H9 (cell line): ENCODE measurements at regions not wholly inside any gene's neighbourhood (a gene's known extent, or its start where the extent isn't known, plus 50 kb on each side); places are given as distances from the start of the nearest gene placed in this dataset.

ENCODE experiments used
- DNase-seq: peaks from one replicate; pipeline ENCODE4 v3.0.0-alpha.2; 2017
- H2AFZ ChIP-seq: one replicate; pipeline ENCODE4 v1.6.1; 2013; ENCODE audit warnings: mild to moderate bottlenecking, low read length, control low read depth, moderate library complexity
- H2AK5ac ChIP-seq: 2 replicates; pipeline ENCODE4 v1.6.1; 2013; ENCODE audit warnings: low read length, control low read depth, mixed read lengths; ENCODE audit not compliant: insufficient read length
- H2BK120ac ChIP-seq: one replicate; pipeline ENCODE4 v1.6.1; 2013; ENCODE audit warnings: low read depth, mild to moderate bottlenecking, low read length, control low read depth, inconsistent platforms; ENCODE audit not compliant: poor library complexity, severe bottlenecking
- H2BK12ac ChIP-seq: 2 replicates; pipeline ENCODE4 v1.6.1; 2013; ENCODE audit warnings: low read length, control low read depth, mixed read lengths, low read depth; ENCODE audit not compliant: insufficient read length
- H2BK15ac ChIP-seq: 2 replicates; pipeline ENCODE4 v1.6.1; 2013; ENCODE audit warnings: low read depth, low read length, control low read depth
- H2BK20ac ChIP-seq: one replicate; pipeline ENCODE4 v1.6.1; 2013; ENCODE audit warnings: low read depth, mild to moderate bottlenecking, low read length, control low read depth, inconsistent platforms; ENCODE audit not compliant: poor library complexity, severe bottlenecking
- H2BK5ac ChIP-seq: 2 replicates; pipeline ENCODE4 v1.6.1; 2013; ENCODE audit warnings: low read length, control low read depth, mixed read lengths; ENCODE audit not compliant: insufficient read length
- H3K14ac ChIP-seq: 2 replicates; pipeline ENCODE4 v1.6.1; 2013; ENCODE audit warnings: low read length, control low read depth; ENCODE audit not compliant: insufficient read depth
- H3K18ac ChIP-seq: 2 replicates; pipeline ENCODE4 v1.6.1; 2013; ENCODE audit warnings: low read depth, mild to moderate bottlenecking, mixed read lengths, low read length, control low read depth; ENCODE audit not compliant: insufficient read length
- H3K23ac ChIP-seq: 2 replicates; pipeline ENCODE4 v1.6.1; 2013; ENCODE audit warnings: low read length, control low read depth, mixed read lengths, low read depth; ENCODE audit not compliant: insufficient read length
- H3K23me2 ChIP-seq: 2 replicates; pipeline ENCODE4 v1.6.1; 2013; ENCODE audit warnings: low read depth, mild to moderate bottlenecking, mixed read lengths, low read length, control low read depth; ENCODE audit not compliant: insufficient read length, poor library complexity, severe bottlenecking
- H3K27ac ChIP-seq: 2 replicates; pipeline ENCODE4 v1.5.1; 2013; ENCODE audit warnings: low read length, control low read depth, mixed read lengths, low read depth; ENCODE audit not compliant: insufficient read length
- H3K27me3 ChIP-seq: 2 replicates; pipeline ENCODE4 v1.6.1; 2013; ENCODE audit warnings: low read length, control low read depth, inconsistent platforms; ENCODE audit not compliant: insufficient read depth
- H3K4ac ChIP-seq: 2 replicates; pipeline ENCODE4 v1.6.1; 2013; ENCODE audit warnings: low read depth, mild to moderate bottlenecking, control low read depth, inconsistent platforms, low read length, moderate library complexity
- H3K4me1 ChIP-seq: 2 replicates; pipeline ENCODE4 v1.6.1; 2013; ENCODE audit warnings: low read length, control low read depth, inconsistent platforms; ENCODE audit not compliant: insufficient read depth
- H3K4me2 ChIP-seq: 2 replicates; pipeline ENCODE4 v1.6.1; 2013; ENCODE audit warnings: low read length, control low read depth, mixed read lengths; ENCODE audit not compliant: insufficient read length, insufficient read depth
- H3K56ac ChIP-seq: 2 replicates; pipeline ENCODE4 v1.6.1; 2013; ENCODE audit warnings: low read depth, mild to moderate bottlenecking, mixed read lengths, low read length, control low read depth; ENCODE audit not compliant: insufficient read length
- H3K79me1 ChIP-seq: 2 replicates; pipeline ENCODE4 v1.6.1; 2013; ENCODE audit warnings: low read depth, mild to moderate bottlenecking, moderate library complexity, low read length, control low read depth, inconsistent platforms; ENCODE audit not compliant: insufficient read depth, poor library complexity, severe bottlenecking
- H3K79me2 ChIP-seq: 2 replicates; pipeline ENCODE4 v1.6.1; 2013; ENCODE audit warnings: low read length, control low read depth, inconsistent platforms; ENCODE audit not compliant: insufficient read depth
- H3K9ac ChIP-seq: 2 replicates; pipeline ENCODE4 v1.6.1; 2013; ENCODE audit warnings: low read length, control low read depth, mixed read lengths; ENCODE audit not compliant: insufficient read length; ENCODE audit errors: extremely low read depth
- H3K9me3 ChIP-seq: one replicate; pipeline ENCODE4 v1.6.1; 2013; ENCODE audit warnings: low read depth, low read length, inconsistent platforms; ENCODE audit not compliant: control insufficient read depth
- H3T11ph ChIP-seq: one replicate; pipeline ENCODE4 v1.6.1; 2013; ENCODE audit warnings: mild to moderate bottlenecking, low read length, control low read depth, inconsistent platforms
- H4K20me1 ChIP-seq: one replicate; pipeline ENCODE4 v1.6.1; 2013; ENCODE audit not compliant: control insufficient read depth, insufficient read length, insufficient read depth
- H4K5ac ChIP-seq: 2 replicates; pipeline ENCODE4 v1.6.1; 2013; ENCODE audit warnings: low read depth, mild to moderate bottlenecking, mixed read lengths, low read length, control low read depth; ENCODE audit not compliant: insufficient read length
- H4K8ac ChIP-seq: replicated peaks from 2 replicates; pipeline ENCODE4 v1.6.1; 2013; ENCODE audit warnings: low read length, control low read depth, mixed read lengths, low read depth; ENCODE audit not compliant: insufficient read length
- H4K91ac ChIP-seq: 2 replicates; pipeline ENCODE4 v1.6.1; 2013; ENCODE audit warnings: low read depth, mild to moderate bottlenecking, moderate library complexity, mixed read lengths, low read length, control low read depth; ENCODE audit not compliant: insufficient read length
- H3K27ac Mint-ChIP-seq, 3 experiments: 2 replicates in 2 of 3; 3 replicates in 1 of 3; pipeline ENCODE4 v1.8.0; 2020 to 2021; ENCODE audit warnings: mixed read lengths in 3 of 3, mild to moderate bottlenecking in 1 of 3, moderate library complexity in 1 of 3
- H3K27me3 Mint-ChIP-seq: 2 replicates; pipeline ENCODE4 v1.8.0; 2021; ENCODE audit warnings: low read depth, mild to moderate bottlenecking, moderate library complexity, mixed read lengths
- H3K36me3 Mint-ChIP-seq, 3 experiments: 2 replicates in 2 of 3; 3 replicates in 1 of 3; pipeline ENCODE4 v1.8.0; 2020 to 2021; ENCODE audit warnings: low read depth in 3 of 3, mixed read lengths in 3 of 3; ENCODE audit not compliant: insufficient read depth in 1 of 3
- H3K4me1 Mint-ChIP-seq, 2 experiments: 2 replicates each; pipeline ENCODE4 v1.8.0; 2020; ENCODE audit warnings: mixed read lengths in 2 of 2
- H3K4me3 Mint-ChIP-seq, 2 experiments: 2 replicates in 1 of 2; 3 replicates in 1 of 2; pipeline ENCODE4 v1.8.0; 2020 to 2021; ENCODE audit warnings: mild to moderate bottlenecking in 2 of 2, mixed read lengths in 2 of 2, moderate library complexity in 1 of 2
- H3K9me3 Mint-ChIP-seq, 2 experiments: 2 replicates in 1 of 2; 3 replicates in 1 of 2; pipeline ENCODE4 v1.8.0; 2020; ENCODE audit warnings: mild to moderate bottlenecking in 2 of 2, mixed read lengths in 2 of 2, moderate library complexity in 1 of 2
- WGBS: extraction: QIAGEN DNeasy Blood & Tissue Kit; methylation state at CpG from one replicate; pipeline ENCODE4 v1.1.7; 2013; ENCODE audit warnings: missing lambda C conversion rate, low lambda C conversion rate, mixed read lengths; ENCODE audit not compliant: insufficient read length; ENCODE audit errors: extremely low coverage; 5-methylcytosine and 5-hydroxymethylcytosine counted together
- TF ChIP-seq, protein P1 (sequence below): fragments of 200-600 bp; sonication (generic); conservative IDR thresholded peaks from 3 replicates; pipeline ENCODE4 v1.8.0; 2021; ENCODE audit warnings: antibody characterized with exemption, mild to moderate bottlenecking

DNA sequence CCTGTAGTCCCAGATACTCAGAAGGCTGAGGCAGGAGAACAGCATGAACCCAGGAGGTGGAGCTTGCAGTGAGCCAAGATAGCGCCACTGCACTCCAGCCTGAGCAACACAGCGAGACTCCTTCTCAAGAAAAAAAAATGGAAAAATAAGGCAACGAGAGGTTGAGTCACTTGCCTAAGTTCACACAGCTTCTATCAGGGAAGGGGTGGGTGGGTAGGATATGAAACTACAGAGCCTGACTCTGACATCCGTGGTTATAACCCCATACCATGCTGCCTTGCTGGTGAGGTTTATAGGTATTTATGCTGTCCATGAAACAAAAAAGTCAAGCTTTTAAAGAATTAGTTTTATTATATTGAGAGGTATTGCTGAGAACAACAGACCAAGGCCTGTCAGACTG is 61.5 kb upstream of the RAB4A start:
- Histone ChIP-seq H3K9me3 (no peaks in the 10 kb centered on the region), H4K8ac (no peak overlapping the region), H3K56ac (no peak overlapping the region), H2AK5ac (no peak overlapping the region), H4K20me1 (no peaks in the 10 kb centered on the region), H3K79me2 (no peaks in the 10 kb centered on the region), H3K14ac (no peak overlapping the region), H4K5ac (no peak overlapping the region), H3K18ac (no peak overlapping the region), H3K9ac (no peak overlapping the region), H2BK20ac (no peak overlapping the region), H2BK15ac (no peak overlapping the region), H2BK12ac (no peak overlapping the region), H3K23me2 (no peaks in the 10 kb centered on the region), H3K4me2 (no peak overlapping the region), H4K91ac (no peak overlapping the region), H3K4ac (no peak overlapping the region), H3K4me1 (no peaks in the 10 kb centered on the region), H2BK120ac (no peak overlapping the region), H3K79me1 (no peaks in the 10 kb centered on the region), H2AFZ (no peak overlapping the region), H3T11ph (no peak overlapping the region), H3K23ac (no peak overlapping the region), H3K27ac (no peak overlapping the region), H3K27me3 (no peaks in the 10 kb centered on the region), H2BK5ac (no peak overlapping the region)
- TF ChIP-seq, protein P1, sequence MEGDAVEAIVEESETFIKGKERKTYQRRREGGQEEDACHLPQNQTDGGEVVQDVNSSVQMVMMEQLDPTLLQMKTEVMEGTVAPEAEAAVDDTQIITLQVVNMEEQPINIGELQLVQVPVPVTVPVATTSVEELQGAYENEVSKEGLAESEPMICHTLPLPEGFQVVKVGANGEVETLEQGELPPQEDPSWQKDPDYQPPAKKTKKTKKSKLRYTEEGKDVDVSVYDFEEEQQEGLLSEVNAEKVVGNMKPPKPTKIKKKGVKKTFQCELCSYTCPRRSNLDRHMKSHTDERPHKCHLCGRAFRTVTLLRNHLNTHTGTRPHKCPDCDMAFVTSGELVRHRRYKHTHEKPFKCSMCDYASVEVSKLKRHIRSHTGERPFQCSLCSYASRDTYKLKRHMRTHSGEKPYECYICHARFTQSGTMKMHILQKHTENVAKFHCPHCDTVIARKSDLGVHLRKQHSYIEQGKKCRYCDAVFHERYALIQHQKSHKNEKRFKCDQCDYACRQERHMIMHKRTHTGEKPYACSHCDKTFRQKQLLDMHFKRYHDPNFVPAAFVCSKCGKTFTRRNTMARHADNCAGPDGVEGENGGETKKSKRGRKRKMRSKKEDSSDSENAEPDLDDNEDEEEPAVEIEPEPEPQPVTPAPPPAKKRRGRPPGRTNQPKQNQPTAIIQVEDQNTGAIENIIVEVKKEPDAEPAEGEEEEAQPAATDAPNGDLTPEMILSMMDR, result no peak
- Mint-ChIP-seq H3K36me3 (no peaks in the 10 kb centered on the region), H3K27ac (no peak overlapping the region), H3K9me3 (no peaks in the 10 kb centered on the region), H3K4me1 (peaks cover 11 to 14% of the 10 kb centered on the region in 2 experiments), H3K4me3 (no peak overlapping the region), H3K27me3 (peaks cover 2% of the 10 kb centered on the region)
- no CpG with 5 or more reads among the region's 4 CpGs for WGBS
- no peak for DNase-seq
